ENCODE measurements at regions not wholly inside any gene's neighbourhood (a gene's known extent, or its start where the extent isn't known, plus 50 kb on each side); places are given as distances from the start of the nearest gene placed in this dataset.

- Histone ChIP-seq H3K9me3 (no peaks in the 10 kb centered on the region), H3K36me3 (no peaks in the 10 kb centered on the region), H3K9ac (ENCODE audit: low read depth in 2 of 2, low read length in 2 of 2) (no peak overlapping the region), H3K4me3 (no peak overlapping the region), H3K27me3 (no peaks in the 10 kb centered on the region), H3K4me1 (no peaks in the 10 kb centered on the region), H3K27ac (no peak overlapping the region)
- TF ChIP-seq CTCF (IDR thresholded peaks at IDR 0.05), result no peak
- no peak for DNase-seq
- intact Hi-C loops (cut with DNase I), result loop anchor here (5.0 to 10.0 kb wide), 2 partner anchors 318 to 1286 kb away; no protein-coding TSS in a partner anchor
These were observed 211.8 kb downstream of the INSC start for GRCh38 chr11:15326520-15326919.

GRCh38 chr11:15327786-15328231, 213.1 kb downstream of the INSC start:
- intact Hi-C loops (cut with DNase I), result loop anchor here (5.0 to 10.0 kb wide), 2 partner anchors 317 to 1284 kb away; no protein-coding TSS in a partner anchor
- no peaks in the 10 kb centered on the region for H3K4me1 ChIP-seq
- H3K36me3 ChIP-seq, result no peaks in the 10 kb centered on the region
- TF ChIP-seq CTCF (IDR thresholded peaks at IDR 0.05), result peak; percentile 34
- no peak overlapping the region for H3K4me3 ChIP-seq
- DNase-seq, result peak; percentile 40
- H3K27ac ChIP-seq, result no peak overlapping the region
- H3K9ac ChIP-seq (ENCODE audit: low read depth in 2 of 2, low read length in 2 of 2), result no peak overlapping the region
- no peaks in the 10 kb centered on the region for H3K9me3 ChIP-seq
- H3K27me3 ChIP-seq, result no peaks in the 10 kb centered on the region

GRCh38 chr11:15333407-15333806, 218.7 kb downstream of the INSC start:
- Histone ChIP-seq H3K27me3 (no peaks in the 10 kb centered on the region), H3K36me3 (no peaks in the 10 kb centered on the region), H3K4me3 (no peak overlapping the region), H3K4me1 (no peaks in the 10 kb centered on the region), H3K27ac (no peak overlapping the region), H3K9ac (ENCODE audit: low read depth in 2 of 2, low read length in 2 of 2) (no peak overlapping the region), H3K9me3 (no peaks in the 10 kb centered on the region)
- TF ChIP-seq CTCF (IDR thresholded peaks at IDR 0.05), result no peak
- DNase-seq, result no peak
- intact Hi-C loops (cut with DNase I), result no loop called here

GRCh38 chr11:15334766-15335165, 220.0 kb downstream of the INSC start:
- Histone ChIP-seq H3K36me3 (no peaks in the 10 kb centered on the region), H3K9ac (ENCODE audit: low read depth in 2 of 2, low read length in 2 of 2) (no peak overlapping the region), H3K27me3 (no peaks in the 10 kb centered on the region), H3K27ac (no peak overlapping the region), H3K4me3 (no peak overlapping the region), H3K4me1 (no peaks in the 10 kb centered on the region), H3K9me3 (no peaks in the 10 kb centered on the region)
- intact Hi-C loops (cut with DNase I), result no loop called here
- no peak for TF ChIP-seq CTCF (IDR thresholded peaks at IDR 0.05)
- DNase-seq, result no peak

DNA sequence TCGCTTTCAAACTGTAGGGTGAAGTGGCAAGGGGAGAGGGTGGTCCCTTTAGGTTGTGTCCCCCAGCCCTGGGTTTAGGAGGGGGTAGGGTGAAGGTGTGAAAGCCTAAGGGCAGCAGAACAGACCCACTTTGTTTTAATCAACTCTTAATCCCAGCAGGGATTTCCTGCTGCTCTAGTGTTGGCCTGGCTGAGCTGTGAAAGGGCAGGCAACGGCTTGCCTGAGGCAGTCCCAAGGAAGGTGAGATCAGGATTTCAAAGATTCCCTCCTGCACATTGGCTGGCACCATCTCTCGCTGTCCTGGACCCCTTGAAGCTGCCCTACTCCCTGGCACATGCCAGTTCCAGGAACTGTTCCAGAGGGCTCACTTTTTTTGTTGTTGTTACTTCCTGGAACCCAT, 221.3 kb downstream of the INSC start:
- H3K4me3 ChIP-seq, result no peak overlapping the region
- H3K9ac ChIP-seq (ENCODE audit: low read depth in 2 of 2, low read length in 2 of 2), result no peak overlapping the region
- H3K9me3 ChIP-seq, result no peaks in the 10 kb centered on the region
- DNase-seq, result no peak
- H3K36me3 ChIP-seq, result no peaks in the 10 kb centered on the region
- no peak overlapping the region for H3K27ac ChIP-seq
- no peaks in the 10 kb centered on the region for H3K4me1 ChIP-seq
- intact Hi-C loops (cut with DNase I), result no loop called here
- no peak for TF ChIP-seq CTCF (IDR thresholded peaks at IDR 0.05)
- no peaks in the 10 kb centered on the region for H3K27me3 ChIP-seq
